Adrenal gland (tissue), 9 donors: ENCODE measurements at regions not wholly inside any gene's neighbourhood (a gene's known extent, or its start where the extent isn't known, plus 50 kb on each side); places are given as distances from the start of the nearest gene placed in this dataset.
"Not testable (repeated sequence)": the region's sequence is repeated elsewhere in the genome, so short reads cannot be mapped to it uniquely, and the experiment has no call there.

Source experiments
- DNase-seq, 7 donors: peaks; one replicate each; pipeline ENCODE4 v3.0.0-alpha.2; 2019 to 2020
- H3K27ac ChIP-seq, 5 donors: fragments of 200-600 bp; sonication (generic) in 4 of 5; 1 replicate in 3 of 5; 2 replicates in 2 of 5; pipeline versions ENCODE4 v1.5.1 to v1.8.0; 2016 to 2020; ENCODE audit warnings: mild to moderate bottlenecking in 1 of 5
- H3K27me3 ChIP-seq: fragments of 200-600 bp; 2 replicates; pipeline ENCODE4 v1.8.0; 2021
- H3K36me3 ChIP-seq, 2 donors: fragments of 200-600 bp; replicated peaks in 1 of 2; 1 replicate in 1 of 2; 2 replicates in 1 of 2; pipeline versions ENCODE4 v1.5.1 to v1.8.0; 2018 to 2022
- H3K4me1 ChIP-seq, 2 donors: fragments of 200-600 bp; replicated peaks in 1 of 2; 1 replicate in 1 of 2; 2 replicates in 1 of 2; pipeline versions ENCODE4 v1.5.1 to v1.8.0; 2018 to 2021
- H3K4me3 ChIP-seq, 4 donors: fragments of 200-600 bp; sonication (generic) in 3 of 4; one replicate each; pipeline ENCODE4 v1.5.1; 2016 to 2018
- H3K9me3 ChIP-seq, 3 donors: fragments of 200-600 bp; sonication (generic) in 1 of 3; replicated peaks in 1 of 3; 1 replicate in 2 of 3; 2 replicates in 1 of 3; pipeline versions ENCODE4 v1.5.1 to v1.8.0; 2016 to 2021
- POLR2A ChIP-seq, 2 donors: fragments of 450-650 bp; IDR thresholded peaks; one replicate each; pipeline ENCODE4 v1.6.1; 2017; ENCODE audit warnings: antibody characterized with exemption in 2 of 2, mild to moderate bottlenecking in 2 of 2, moderate library complexity in 1 of 2
- WGBS, 4 donors: extraction: QIAGEN DNeasy Blood & Tissue Kit in 2 of 4; methylation state at CpG; one replicate each; pipeline versions ENCODE4 v1.1.5 to v1.1.7; 2013 to 2017; 5-methylcytosine and 5-hydroxymethylcytosine counted together
- intact Hi-C, 2 donors: fragments of 100-400 bp; cut with DNase I; formaldehyde crosslinking; loops; one replicate each; pipeline versions ENCODE4 v1.14.1 to v1.15.0; 2022 to 2023
- TF ChIP-seq, protein P1 (sequence below), 6 experiments: fragments of 450-650 bp in 4 of 6; fragments of 200-600 bp in 2 of 6; sonication (generic) in 1 of 6; IDR thresholded peaks; 1 replicate in 5 of 6; 2 replicates in 1 of 6; pipeline versions ENCODE4 v1.5.1 to v1.8.0; 2016 to 2021; ENCODE audit warnings: antibody characterized with exemption in 6 of 6, mild to moderate bottlenecking in 2 of 6, moderate library complexity in 1 of 6
- donor health status: healthy with polysubstance abuse.
- donor health status: Bipolar disorder and iron deficiency.
- donor health status: DM: yes; HTN: yes; CAD: no.
- donor health status: DM: no; HTN: no; CAD: no.
- donor health status: DM: no; HTN: no; CAD: no.

- DNase-seq: no peak
- Histone ChIP-seq H3K27me3 (no peaks in the 10 kb centered on the region), H3K9me3 (no peaks in the 10 kb centered on the region), H3K27ac (no peak overlapping the region), H3K4me3 (no peak overlapping the region), H3K4me1 (no peaks in the 10 kb centered on the region), H3K36me3 (no peaks in the 10 kb centered on the region)
- intact Hi-C loops: no loop called here
- WGBS, 4 donors: 52 to 71% (median 64%) methylated on average over 2 of the region's 2 CpGs
- TF ChIP-seq, protein P1, sequence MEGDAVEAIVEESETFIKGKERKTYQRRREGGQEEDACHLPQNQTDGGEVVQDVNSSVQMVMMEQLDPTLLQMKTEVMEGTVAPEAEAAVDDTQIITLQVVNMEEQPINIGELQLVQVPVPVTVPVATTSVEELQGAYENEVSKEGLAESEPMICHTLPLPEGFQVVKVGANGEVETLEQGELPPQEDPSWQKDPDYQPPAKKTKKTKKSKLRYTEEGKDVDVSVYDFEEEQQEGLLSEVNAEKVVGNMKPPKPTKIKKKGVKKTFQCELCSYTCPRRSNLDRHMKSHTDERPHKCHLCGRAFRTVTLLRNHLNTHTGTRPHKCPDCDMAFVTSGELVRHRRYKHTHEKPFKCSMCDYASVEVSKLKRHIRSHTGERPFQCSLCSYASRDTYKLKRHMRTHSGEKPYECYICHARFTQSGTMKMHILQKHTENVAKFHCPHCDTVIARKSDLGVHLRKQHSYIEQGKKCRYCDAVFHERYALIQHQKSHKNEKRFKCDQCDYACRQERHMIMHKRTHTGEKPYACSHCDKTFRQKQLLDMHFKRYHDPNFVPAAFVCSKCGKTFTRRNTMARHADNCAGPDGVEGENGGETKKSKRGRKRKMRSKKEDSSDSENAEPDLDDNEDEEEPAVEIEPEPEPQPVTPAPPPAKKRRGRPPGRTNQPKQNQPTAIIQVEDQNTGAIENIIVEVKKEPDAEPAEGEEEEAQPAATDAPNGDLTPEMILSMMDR (IDR thresholded peaks at IDR 0.05): no peak
- no peak for TF ChIP-seq POLR2A (IDR thresholded peaks at IDR 0.05)
Measured at GRCh38 chr2:167745667-167746066, 501.7 kb downstream of the STK39 start.

GRCh38 chr2:167739921-167740320 is 507.5 kb downstream of the STK39 start:
- H3K27me3 ChIP-seq, H3K27ac ChIP-seq, H3K4me3 ChIP-seq, H3K9me3 ChIP-seq, intact Hi-C loops, DNase-seq, H3K36me3 ChIP-seq, H3K4me1 ChIP-seq: not testable (repeated sequence)
- WGBS, 4 donors: 82 to 100% (median 94%) methylated on average over 1 of the region's 1 CpG

GRCh38 chr2:167733747-167734146 is 513.6 kb downstream of the STK39 start:
- DNase-seq: peak; percentile 19 to 62 (median 49)
- 29 to 43% (median 40%) methylated on average over 2 of the region's 2 CpGs for WGBS, 4 donors
- intact Hi-C loops: no loop called here
- no peaks in the 10 kb centered on the region for H3K27me3 ChIP-seq
- H3K4me1 ChIP-seq: peaks cover 0 to 7% of the 10 kb centered on the region in 2 donors
- H3K36me3 ChIP-seq: no peaks in the 10 kb centered on the region
- TF ChIP-seq POLR2A (IDR thresholded peaks at IDR 0.05): no peak
- TF ChIP-seq, protein P1 (IDR thresholded peaks at IDR 0.05): no peak
- peak overlapping the region in 3 of 5 donors; percentile 28 to 78 (median 29) for H3K27ac ChIP-seq
- H3K9me3 ChIP-seq: no peaks in the 10 kb centered on the region
- no peak overlapping the region for H3K4me3 ChIP-seq

- Histone ChIP-seq H3K9me3 (no peaks in the 10 kb centered on the region), H3K4me1 (peaks cover 0 to 7% of the 10 kb centered on the region in 2 donors), H3K27me3 (no peaks in the 10 kb centered on the region), H3K27ac (no peak overlapping the region), H3K36me3 (no peaks in the 10 kb centered on the region), H3K4me3 (no peak overlapping the region)
- WGBS, 4 donors: 82 to 88% (median 85%) methylated on average over 4 of the region's 4 CpGs
- intact Hi-C loops: no loop called here
- TF ChIP-seq, protein P1 (IDR thresholded peaks at IDR 0.05): no peak
- no peak for TF ChIP-seq POLR2A (IDR thresholded peaks at IDR 0.05)
- no peak for DNase-seq
Measured at GRCh38 chr2:167732326-167732725, 515.1 kb downstream of the STK39 start.

DNA sequence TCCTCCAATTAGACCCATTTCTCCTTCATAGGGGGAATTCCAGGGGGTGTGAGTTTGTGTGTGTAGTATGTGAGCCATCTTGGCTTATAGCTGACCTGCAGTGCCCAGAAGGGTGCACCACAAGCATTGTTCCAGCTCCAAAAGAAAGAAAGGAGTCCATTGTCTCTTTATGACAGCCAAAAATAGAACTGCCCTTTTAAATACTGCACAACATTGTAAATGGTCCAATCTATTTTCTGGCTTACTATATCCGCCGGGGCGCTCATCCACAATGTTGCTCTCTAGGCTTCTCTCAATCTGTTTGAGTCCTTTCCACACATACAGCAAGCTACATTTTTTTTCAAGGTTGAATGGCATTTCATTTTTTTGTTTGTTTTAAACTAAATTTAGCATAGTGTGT is 517.5 kb downstream of the STK39 start:
- intact Hi-C loops: no loop called here
- 87 to 89% (median 88%) methylated on average over 3 of the region's 3 CpGs for WGBS, 4 donors

More for the DNA sequence above, 517.5 kb downstream of the STK39 start:
- H3K27ac ChIP-seq: no peak overlapping the region
- H3K4me1 ChIP-seq: peaks cover 0 to 7% of the 10 kb centered on the region in 2 donors
- no peak for TF ChIP-seq POLR2A (IDR thresholded peaks at IDR 0.05)
- TF ChIP-seq, protein P1 (IDR thresholded peaks at IDR 0.05): no peak
- DNase-seq: no peak
- H3K9me3 ChIP-seq: no peaks in the 10 kb centered on the region
- no peaks in the 10 kb centered on the region for H3K36me3 ChIP-seq
- no peaks in the 10 kb centered on the region for H3K27me3 ChIP-seq
- no peak overlapping the region for H3K4me3 ChIP-seq
